GM13976 (cell line): ENCODE measurements at regions not wholly inside any gene's neighbourhood (a gene's known extent, or its start where the extent isn't known, plus 50 kb on each side); places are given as distances from the start of the nearest gene placed in this dataset.

Experiments used
- DNase-seq: peaks from one replicate; pipeline ENCODE4 v3.0.0; 2012; ENCODE audit warnings: low spot score
- in situ Hi-C: fragments of 300-500 bp; cut with MboI; formaldehyde crosslinking; loops from one replicate; pipeline ENCODE4 v1.12.0; 2022; ENCODE audit warnings: low sequenced_read_pairs, mixed read lengths, inconsistent platforms; ENCODE audit not compliant: unreplicated experiment
- TF ChIP-seq, protein P1 (sequence below): IDR thresholded peaks from 2 replicates; pipeline ENCODE4 v1.5.1; 2012; ENCODE audit warnings: borderline replicate concordance, mild to moderate bottlenecking; ENCODE audit not compliant: insufficient read depth; ENCODE audit errors: extremely low read depth, missing control alignments, control extremely low read depth

DNA sequence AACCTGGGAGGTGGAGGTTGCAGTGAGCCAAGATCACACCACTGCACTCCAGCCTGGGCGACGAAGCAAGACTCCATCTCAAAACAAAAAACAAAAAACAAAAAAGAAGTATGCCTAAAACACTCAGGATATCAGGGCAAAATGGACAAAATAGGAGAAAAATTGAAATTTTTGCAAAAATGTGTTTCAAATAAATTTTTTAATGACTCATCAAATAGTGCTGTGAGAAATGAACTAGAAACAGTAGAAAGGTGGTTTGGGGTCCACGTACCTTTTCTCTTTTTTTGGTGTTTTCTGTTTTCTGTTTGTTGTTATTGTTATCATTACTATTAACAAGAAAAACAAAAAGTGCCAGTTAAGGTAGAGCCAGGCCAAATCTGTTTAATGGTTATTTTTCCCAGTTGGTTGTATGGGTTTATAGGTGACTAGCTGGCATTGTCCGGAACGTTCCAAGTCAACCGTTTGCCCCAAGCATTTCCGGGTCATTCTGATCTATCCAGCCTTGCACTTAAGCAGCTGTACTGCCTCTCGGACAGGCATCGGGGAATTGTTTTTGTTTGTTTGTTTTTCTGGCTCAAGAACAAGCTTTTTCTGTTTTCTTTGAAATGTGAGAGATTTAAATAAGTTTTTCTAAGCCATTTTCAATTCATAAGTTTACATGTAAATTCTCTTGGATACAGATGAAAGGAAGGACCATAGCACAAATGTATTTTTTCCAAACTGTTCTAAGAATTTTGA lies 157.0 kb upstream of the NEBL start:
- TF ChIP-seq, protein P1, sequence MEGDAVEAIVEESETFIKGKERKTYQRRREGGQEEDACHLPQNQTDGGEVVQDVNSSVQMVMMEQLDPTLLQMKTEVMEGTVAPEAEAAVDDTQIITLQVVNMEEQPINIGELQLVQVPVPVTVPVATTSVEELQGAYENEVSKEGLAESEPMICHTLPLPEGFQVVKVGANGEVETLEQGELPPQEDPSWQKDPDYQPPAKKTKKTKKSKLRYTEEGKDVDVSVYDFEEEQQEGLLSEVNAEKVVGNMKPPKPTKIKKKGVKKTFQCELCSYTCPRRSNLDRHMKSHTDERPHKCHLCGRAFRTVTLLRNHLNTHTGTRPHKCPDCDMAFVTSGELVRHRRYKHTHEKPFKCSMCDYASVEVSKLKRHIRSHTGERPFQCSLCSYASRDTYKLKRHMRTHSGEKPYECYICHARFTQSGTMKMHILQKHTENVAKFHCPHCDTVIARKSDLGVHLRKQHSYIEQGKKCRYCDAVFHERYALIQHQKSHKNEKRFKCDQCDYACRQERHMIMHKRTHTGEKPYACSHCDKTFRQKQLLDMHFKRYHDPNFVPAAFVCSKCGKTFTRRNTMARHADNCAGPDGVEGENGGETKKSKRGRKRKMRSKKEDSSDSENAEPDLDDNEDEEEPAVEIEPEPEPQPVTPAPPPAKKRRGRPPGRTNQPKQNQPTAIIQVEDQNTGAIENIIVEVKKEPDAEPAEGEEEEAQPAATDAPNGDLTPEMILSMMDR: no peak
- in situ Hi-C loops: no loop called here
- DNase-seq: no peak

DNA sequence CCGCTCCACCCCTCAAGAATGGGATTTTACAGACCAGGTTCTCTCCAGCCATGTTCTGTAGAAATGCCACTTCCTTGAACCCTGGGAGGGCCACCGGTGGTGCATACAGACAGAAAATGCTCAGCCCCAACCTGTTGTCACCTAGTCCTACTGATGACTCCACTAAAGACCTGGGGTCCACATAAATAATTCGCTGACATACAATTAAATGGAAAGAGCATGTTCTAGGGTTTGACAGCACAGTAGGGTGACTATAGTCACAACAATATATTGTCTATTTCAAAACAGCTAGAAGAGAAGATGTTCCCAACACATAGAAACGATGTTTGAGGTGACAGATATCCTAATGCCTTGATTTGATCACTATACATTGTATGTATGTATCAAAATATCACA lies 155.6 kb upstream of the NEBL start:
- TF ChIP-seq, protein P1: no peak
- in situ Hi-C loops: no loop called here
- DNase-seq: no peak

DNA sequence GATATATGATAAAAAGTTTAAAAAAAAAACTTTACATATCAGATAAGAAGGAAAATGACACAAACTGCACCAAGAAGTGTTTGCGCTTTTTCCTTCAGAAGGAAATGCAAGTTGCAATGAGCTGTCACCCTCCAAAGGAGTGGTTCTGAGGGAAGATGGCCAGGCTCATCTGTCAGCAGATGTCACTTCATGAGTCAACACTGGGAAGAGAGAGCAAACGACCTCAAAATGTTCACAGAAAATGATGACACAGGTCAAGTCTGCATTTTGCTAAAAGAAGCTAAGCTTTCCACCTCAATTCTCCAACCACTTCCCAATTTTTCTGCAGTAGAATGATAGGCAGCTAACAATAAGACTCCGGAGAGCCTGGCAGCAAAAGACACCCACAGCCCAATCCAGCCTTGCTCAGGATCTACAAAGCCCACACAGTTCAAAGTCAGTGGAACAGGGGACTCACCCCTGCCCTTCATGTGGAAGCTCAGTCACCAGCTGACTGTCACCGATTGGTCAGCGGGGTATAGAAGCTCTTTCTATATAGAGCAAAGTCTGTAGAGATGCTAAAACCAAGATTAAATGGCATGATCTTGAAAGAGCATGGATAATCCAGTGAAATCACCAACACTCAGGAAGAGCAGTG lies 155.1 kb upstream of the NEBL start:
- in situ Hi-C loops: no loop called here
- no peak for DNase-seq
- TF ChIP-seq, protein P1: no peak

DNA sequence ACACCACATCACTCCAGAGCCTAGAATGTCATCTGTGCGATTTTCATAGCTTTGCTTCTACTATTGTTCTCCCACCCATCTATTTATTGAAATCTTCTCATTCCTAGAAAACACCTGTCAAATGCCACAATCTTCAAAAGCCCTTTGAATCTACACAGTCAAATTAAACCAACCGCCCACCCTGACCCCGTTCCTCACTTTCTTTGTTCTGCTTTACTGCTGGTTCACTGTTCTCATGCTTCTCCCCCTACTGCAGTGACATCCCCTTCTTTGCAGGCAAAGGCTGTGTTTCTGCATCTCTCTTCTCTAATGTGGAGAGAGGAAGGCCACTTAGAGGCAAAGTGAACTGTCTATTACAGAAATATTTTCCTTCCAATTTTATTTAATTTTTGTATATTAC lies 152.4 kb upstream of the NEBL start:
- TF ChIP-seq, protein P1: no peak
- no peak for DNase-seq
- in situ Hi-C loops: no loop called here

DNA sequence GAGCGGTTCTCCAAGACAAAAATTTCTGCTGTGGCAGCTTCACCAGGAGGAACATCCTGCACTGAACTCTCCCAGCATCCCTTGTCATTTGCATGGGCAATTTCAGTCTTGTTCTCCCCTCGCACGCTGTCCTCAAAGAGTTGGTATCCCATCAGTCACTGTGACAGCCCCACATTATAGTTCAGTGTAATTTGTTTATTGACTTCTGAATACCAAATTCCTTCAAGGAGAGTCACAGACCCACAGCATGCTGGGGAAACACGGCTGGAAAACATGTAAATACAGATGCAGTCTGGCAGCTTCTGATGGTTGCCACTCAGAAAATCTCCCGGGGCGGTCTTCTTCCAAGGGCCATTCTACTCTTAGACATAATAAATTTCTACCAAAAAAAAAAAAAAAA lies 151.0 kb upstream of the NEBL start:
- TF ChIP-seq, protein P1: no peak
- in situ Hi-C loops: no loop called here
- no peak for DNase-seq

DNA sequence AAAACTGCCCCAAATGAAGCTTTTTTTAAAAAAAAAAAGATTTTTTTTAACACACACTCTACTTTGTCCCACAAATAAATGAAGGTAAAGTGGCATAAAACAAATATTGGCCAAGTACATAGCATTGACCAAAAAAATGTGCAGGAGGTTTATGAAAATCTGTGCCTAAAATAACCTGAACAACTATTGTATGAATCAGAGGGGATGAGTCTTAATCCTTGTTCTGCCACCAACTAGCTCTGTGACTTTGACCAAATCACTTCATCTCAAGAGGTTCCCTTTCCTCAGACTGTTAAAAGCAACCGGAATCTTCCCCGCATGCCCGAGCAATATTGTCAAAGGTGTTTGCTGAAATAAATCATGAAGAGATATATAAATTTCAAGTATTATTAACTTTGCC lies 150.4 kb upstream of the NEBL start:
- in situ Hi-C loops: no loop called here
- TF ChIP-seq, protein P1: no peak
- no peak for DNase-seq
